GM12891 (cell line): ENCODE measurements at regions not wholly inside any gene's neighbourhood (a gene's known extent, or its start where the extent isn't known, plus 50 kb on each side); places are given as distances from the start of the nearest gene placed in this dataset.

Experiments
- PAX5 ChIP-seq: IDR thresholded peaks from 2 replicates; pipeline ENCODE4 v1.6.1; 2011; ENCODE audit warnings: low read length, moderate library complexity, mild to moderate bottlenecking; ENCODE audit not compliant: insufficient read depth, severe bottlenecking
- POLR2A ChIP-seq: IDR thresholded peaks from 2 replicates; pipeline ENCODE4 v1.6.1; 2011; ENCODE audit warnings: low read depth, low read length, control low read depth
- POLR2AphosphoS5 ChIP-seq: IDR thresholded peaks from 2 replicates; pipeline ENCODE4 v1.6.1; 2011; ENCODE audit warnings: low read depth, low read length, control low read depth
- SPI1 ChIP-seq: IDR thresholded peaks from 2 replicates; pipeline ENCODE4 v1.6.1; 2011; ENCODE audit warnings: low read depth, low read length, control low read depth
- TAF1 ChIP-seq: IDR thresholded peaks from 2 replicates; pipeline ENCODE4 v1.6.1; 2011; ENCODE audit warnings: low read depth, low read length, control low read depth

GRCh38 chr6:3615391-3616380, 135.8 kb downstream of the PXDC1 start:
- TF ChIP-seq TAF1 (no peak), POLR2AphosphoS5 (no peak), POLR2A (no peak), PAX5 (no peak), SPI1 (no peak)
